Skin epidermis (tissue), 12 donors: ENCODE measurements at regions not wholly inside any gene's neighbourhood (a gene's known extent, or its start where the extent isn't known, plus 50 kb on each side); places are given as distances from the start of the nearest gene placed in this dataset.

Experiments
- H3K27ac ChIP-seq, 21 experiments: fragments of 200-600 bp; sonication (generic) in 11 of 21; one replicate each; pipeline ENCODE4 v1.5.0; 2020; ENCODE audit warnings: mild to moderate bottlenecking in 3 of 21, inconsistent platforms in 2 of 21, moderate library complexity in 2 of 21
- H3K4me3 ChIP-seq, 7 experiments: fragments of 200-600 bp; sonication (generic) in 2 of 7; one replicate each; pipeline ENCODE4 v1.5.0; 2020; ENCODE audit warnings: inconsistent platforms in 2 of 7, mild to moderate bottlenecking in 2 of 7, moderate library complexity in 1 of 7

GRCh38 chr12:20181416-20182180 lies 186.7 kb upstream of the PDE3A start:
- Histone ChIP-seq H3K4me3 (no peak overlapping the region), H3K27ac (no peak overlapping the region)

- no peak overlapping the region for H3K4me3 ChIP-seq
- H3K27ac ChIP-seq, result no peak overlapping the region
These were observed 184.8 kb upstream of the PDE3A start for GRCh38 chr12:20183563-20183962.

GRCh38 chr12:20184514-20184913 lies 183.8 kb upstream of the PDE3A start:
- no peak overlapping the region for H3K4me3 ChIP-seq
- no peak overlapping the region for H3K27ac ChIP-seq

GRCh38 chr12:20187456-20187855 lies 180.9 kb upstream of the PDE3A start:
- H3K4me3 ChIP-seq, result no peak overlapping the region
- no peak overlapping the region for H3K27ac ChIP-seq

GRCh38 chr12:20188930-20189653 lies 179.2 kb upstream of the PDE3A start:
- Histone ChIP-seq H3K27ac (peak overlapping the region in 1 of 21 experiments; percentile 39), H3K4me3 (no peak overlapping the region)

- Histone ChIP-seq H3K27ac (no peak overlapping the region), H3K4me3 (no peak overlapping the region)
These were observed 178.6 kb upstream of the PDE3A start for GRCh38 chr12:20189767-20190166.

- Histone ChIP-seq H3K27ac (no peak overlapping the region), H3K4me3 (no peak overlapping the region)
These were observed 174.2 kb upstream of the PDE3A start for GRCh38 chr12:20194171-20194570.

- no peak overlapping the region for H3K4me3 ChIP-seq
- H3K27ac ChIP-seq, result no peak overlapping the region
These were observed 171.6 kb upstream of the PDE3A start for GRCh38 chr12:20196767-20197166.

- no peak overlapping the region for H3K4me3 ChIP-seq
- H3K27ac ChIP-seq, result no peak overlapping the region
These were observed 170.9 kb upstream of the PDE3A start for GRCh38 chr12:20197411-20197810.

- no peak overlapping the region for H3K27ac ChIP-seq
- H3K4me3 ChIP-seq, result no peak overlapping the region
These were observed 168.6 kb upstream of the PDE3A start for GRCh38 chr12:20199780-20200179.

- no peak overlapping the region for H3K4me3 ChIP-seq
- H3K27ac ChIP-seq, result no peak overlapping the region
These were observed 166.6 kb upstream of the PDE3A start for GRCh38 chr12:20201733-20202132.

- Histone ChIP-seq H3K4me3 (no peak overlapping the region), H3K27ac (no peak overlapping the region)
These were observed 162.5 kb upstream of the PDE3A start for GRCh38 chr12:20205854-20206253.

GRCh38 chr12:20206410-20206809 lies 161.9 kb upstream of the PDE3A start:
- no peak overlapping the region for H3K27ac ChIP-seq
- H3K4me3 ChIP-seq, result no peak overlapping the region

- Histone ChIP-seq H3K27ac (peak overlapping the region in 4 of 21 experiments; percentile 11 to 55 (median 31)), H3K4me3 (no peak overlapping the region)
These were observed 157.6 kb upstream of the PDE3A start for GRCh38 chr12:20210621-20211215.

- Histone ChIP-seq H3K4me3 (no peak overlapping the region), H3K27ac (peak overlapping the region in 11 of 21 experiments; percentile 11 to 76 (median 41))
These were observed 156.8 kb upstream of the PDE3A start for GRCh38 chr12:20211541-20211940.

GRCh38 chr12:20211981-20212421 lies 156.3 kb upstream of the PDE3A start:
- Histone ChIP-seq H3K4me3 (no peak overlapping the region), H3K27ac (peak overlapping the region in 13 of 21 experiments; percentile 2 to 76 (median 43))

GRCh38 chr12:20212658-20213555 lies 155.4 kb upstream of the PDE3A start:
- peak overlapping the region in 13 of 21 experiments; percentile 1 to 76 (median 43) for H3K27ac ChIP-seq
- no peak overlapping the region for H3K4me3 ChIP-seq

- H3K27ac ChIP-seq, result peak overlapping the region in 3 of 21 experiments; percentile 34 to 47 (median 45)
- H3K4me3 ChIP-seq, result no peak overlapping the region
These were observed 154.4 kb upstream of the PDE3A start for GRCh38 chr12:20213723-20214625.

- Histone ChIP-seq H3K27ac (no peak overlapping the region), H3K4me3 (no peak overlapping the region)
These were observed 148.0 kb upstream of the PDE3A start for GRCh38 chr12:20220339-20220738.
